D341Med (cell line): ENCODE measurements at regions not wholly inside any gene's neighbourhood (a gene's known extent, or its start where the extent isn't known, plus 50 kb on each side); places are given as distances from the start of the nearest gene placed in this dataset.

Experiments
- DNase-seq: peaks from one replicate; pipeline ENCODE4 v3.0.0; 2012; ENCODE audit warnings: low spot score

DNA sequence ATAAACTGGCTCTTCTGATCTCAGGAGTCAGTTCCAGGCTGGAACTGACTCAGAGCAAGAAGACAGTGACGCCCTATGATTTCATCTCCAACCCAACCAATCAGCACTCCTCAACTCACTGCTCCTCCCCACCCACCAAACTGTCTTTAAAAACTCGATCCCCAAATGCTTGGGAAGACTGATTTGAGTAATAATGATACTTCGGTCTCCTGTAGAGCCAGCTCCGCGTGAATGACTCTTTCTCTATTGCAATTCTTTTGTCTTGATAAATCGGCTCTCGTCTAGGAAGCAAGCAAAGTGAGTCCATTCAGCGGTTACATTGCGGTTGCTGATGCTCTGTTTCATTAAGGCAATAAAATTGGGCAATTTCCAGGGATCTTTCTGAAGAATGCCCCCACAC lies 1025.3 kb upstream of the CNTNAP5 start:
- no peak for DNase-seq

DNA sequence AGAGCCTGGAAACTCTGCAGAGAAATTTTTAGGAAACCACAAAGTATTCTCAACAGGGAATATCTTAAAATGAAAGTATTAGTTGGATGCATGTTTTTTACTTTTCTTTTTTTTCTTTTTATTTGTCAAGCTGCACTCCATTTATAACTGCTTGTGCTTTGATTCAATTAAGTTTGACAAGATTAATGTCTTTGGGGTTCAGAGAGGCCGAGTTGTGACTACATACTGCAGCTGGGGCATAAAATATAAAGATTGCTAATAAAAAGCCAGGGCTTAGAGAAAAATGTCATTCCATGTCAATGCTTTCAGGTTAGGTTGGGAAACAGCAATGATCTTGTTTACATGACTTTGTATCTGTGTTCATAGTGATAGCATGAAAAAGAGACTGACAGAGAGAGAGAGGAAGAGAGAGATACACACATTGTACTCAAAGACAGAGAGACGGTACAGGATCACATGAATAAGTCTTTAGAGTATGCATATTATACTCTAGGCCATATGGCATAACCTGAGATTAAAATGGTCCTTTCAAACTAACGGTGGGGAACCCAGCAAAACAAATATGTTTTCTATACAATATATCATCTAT lies 1022.3 kb upstream of the CNTNAP5 start:
- no peak for DNase-seq

DNA sequence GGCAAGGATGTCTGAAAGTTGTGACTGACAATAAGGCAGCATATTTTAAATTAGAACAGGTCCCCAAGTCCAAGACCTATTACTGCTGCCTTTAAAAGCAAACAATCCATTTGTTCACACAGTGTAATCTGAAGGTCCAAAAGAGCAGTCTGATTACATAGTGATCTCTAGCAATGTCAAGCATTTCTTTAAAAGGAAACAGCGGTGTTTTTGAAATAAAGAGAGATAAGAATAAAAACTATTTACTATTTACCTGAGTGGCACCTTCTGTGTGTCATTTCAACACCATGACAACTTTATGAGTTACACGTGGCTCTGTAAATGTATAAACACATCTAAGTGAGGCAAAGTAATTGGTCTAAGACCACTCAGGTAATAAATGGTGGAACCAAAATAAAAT lies 1009.9 kb upstream of the CNTNAP5 start:
- no peak for DNase-seq

DNA sequence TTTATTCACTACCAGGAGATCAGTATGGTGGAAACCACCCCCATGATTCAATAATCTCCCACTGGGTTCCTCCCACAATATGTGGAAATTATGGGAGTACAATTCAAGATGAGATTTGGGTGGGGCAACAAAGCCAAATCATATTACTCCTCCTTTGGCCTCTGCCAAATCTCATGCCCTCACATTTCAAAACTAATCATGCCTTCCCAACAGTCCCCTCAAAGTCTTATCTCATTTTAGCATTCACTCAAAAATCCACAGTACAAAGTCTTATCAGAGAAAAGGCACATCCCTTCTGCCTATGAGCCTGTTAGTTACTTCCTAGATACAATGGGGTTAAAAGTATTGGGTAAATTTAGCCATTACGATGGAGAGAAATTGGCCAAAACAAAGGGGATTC lies 989.5 kb upstream of the CNTNAP5 start:
- DNase-seq = no peak

DNA sequence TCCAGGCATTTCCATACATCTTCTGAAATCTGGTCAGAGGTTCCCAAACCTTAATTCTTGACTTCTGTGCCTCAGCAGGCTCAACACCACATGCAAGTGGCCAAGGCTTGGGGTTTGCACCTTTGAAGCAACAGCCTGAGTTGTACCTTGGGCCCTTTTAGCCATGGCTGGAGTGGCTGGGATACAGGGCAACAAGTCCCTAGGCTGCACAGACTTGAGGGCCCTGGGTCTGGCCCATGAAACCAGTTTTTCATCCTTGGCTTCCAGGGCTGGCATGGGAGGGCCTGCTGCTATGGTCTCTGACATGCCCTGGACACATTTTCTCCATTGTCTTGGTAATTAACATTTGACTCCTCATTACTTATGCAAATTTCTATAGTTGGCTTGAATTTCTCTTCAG lies 988.8 kb upstream of the CNTNAP5 start:
- no peak for DNase-seq

DNA sequence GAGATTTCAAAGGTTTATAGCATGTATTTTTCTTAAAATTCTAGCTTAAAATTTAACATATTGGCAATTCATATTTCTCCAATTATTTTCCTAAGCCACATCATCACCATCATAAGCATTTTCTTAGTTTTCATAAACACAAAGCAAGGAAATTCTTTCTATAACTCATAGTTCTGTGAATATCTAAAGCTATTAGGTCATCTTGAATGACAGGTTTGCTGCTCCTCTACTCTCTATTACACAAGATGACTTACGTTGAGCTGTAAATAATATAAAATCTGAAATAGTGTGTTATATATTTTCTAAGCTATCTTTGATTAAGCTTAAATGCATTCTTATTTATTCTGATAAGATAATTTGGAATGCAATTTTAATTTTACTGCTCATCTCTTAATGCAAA lies 984.6 kb upstream of the CNTNAP5 start:
- no peak for DNase-seq

DNA sequence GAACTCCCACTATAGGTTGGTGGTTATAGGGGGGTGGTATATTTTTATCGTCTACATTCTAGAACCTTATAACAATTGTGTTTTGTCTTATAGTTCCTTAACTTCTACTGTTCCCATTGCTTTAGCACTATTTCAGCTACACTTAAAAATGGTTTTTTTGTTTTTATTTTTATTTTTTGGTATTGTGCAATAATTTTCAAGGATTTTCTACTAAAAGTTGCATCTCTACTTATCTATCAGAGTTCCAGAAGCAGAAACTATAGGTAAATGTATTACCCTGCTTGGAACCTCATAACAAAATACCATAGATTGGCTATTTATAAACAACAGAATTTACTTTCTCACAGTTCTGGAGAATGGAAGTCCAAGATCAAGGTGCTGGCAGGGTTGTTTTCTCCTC lies 981.6 kb upstream of the CNTNAP5 start:
- no peak for DNase-seq

DNA sequence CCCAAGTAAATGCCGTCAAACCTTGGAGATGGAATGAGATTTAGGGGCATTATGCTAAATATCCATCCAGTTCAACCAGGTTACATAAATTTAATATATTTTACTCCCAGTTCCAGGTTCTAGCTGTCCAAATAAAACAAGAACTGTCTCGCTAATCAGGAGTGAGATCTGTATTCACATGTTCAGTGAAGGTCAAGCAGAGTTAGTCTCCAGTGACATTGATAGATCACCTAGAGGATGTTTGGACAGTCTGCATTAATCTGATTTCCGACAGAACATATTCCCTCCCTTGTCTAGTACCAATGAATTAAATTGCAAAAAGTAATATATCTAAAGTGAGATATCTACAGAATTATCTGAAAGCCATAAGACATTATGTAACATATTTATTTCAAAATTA lies 979.4 kb upstream of the CNTNAP5 start:
- DNase-seq = no peak

DNA sequence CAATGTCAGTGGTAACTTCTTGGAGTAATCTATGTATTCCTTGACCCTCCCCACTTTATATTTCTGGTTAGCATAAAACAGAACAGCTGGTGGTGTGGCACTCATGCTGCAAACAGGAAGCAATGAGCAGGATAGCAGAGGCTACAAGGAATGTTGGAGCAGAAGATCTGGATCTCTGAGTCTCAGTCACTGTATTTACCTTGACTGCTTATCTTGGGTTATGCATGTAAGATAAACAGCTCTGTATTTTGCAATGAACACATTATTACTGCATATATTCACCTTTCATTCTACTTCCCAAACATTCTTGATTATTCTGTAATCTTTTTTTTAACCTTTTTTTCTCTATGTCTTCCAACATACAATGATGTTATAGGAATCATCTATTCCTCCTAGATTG lies 977.9 kb upstream of the CNTNAP5 start:
- DNase-seq = no peak

DNA sequence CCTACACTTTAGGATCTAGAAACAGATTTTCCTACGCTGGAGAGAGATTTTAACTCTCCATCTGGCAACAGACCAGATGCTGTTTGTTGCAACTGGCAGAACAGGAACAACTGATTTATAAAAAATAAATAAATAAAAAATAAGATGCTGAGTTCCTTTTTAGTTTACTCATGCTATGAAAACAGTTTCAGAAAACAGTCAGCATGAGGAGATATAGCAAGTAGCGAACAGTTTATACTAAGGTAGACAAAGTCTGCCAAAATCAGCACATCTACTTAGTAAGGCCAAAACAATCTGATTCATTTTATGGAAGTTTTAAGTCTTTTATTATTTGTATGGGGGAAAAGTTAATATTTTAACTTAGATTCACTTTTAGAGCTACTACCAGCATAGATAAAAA lies 974.0 kb upstream of the CNTNAP5 start:
- no peak for DNase-seq

DNA sequence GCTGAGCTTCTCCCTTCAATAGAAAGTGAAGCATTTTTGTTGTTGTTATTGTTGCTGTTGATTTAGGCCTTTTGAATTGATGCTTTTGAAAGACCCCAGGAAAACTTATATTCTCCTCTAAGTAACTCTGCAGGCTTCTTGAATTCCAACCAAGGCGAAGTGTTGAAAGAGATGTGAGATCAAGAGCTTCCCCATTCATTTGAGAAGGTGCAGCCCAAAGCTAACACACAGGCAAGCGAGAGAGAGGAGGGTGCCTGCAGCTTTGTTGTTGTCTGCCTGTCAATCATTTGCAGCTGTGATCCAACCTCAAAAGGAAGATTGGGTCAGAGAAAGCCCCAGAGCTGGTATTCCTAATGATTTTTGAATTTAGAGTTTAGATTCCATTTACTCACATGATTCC lies 963.6 kb upstream of the CNTNAP5 start:
- no peak for DNase-seq

DNA sequence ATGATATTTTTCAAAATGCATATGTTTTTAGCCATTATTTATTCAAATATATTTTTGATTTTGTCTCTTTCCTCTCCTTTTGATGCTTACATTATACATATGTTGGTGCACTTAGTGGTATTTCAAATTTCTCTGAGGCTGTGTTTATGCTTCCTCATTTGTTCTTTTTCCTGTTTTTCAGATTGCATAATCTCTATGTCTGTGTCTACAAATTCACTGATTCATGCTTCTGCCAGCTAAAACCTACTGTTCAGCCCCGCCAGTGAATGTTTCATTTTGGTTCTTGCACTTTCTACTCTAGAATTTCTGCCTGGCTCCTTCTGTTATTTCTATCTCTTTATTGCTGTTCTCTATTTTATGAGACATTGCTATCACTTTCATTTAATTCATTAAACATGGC lies 951.7 kb upstream of the CNTNAP5 start:
- no peak for DNase-seq

DNA sequence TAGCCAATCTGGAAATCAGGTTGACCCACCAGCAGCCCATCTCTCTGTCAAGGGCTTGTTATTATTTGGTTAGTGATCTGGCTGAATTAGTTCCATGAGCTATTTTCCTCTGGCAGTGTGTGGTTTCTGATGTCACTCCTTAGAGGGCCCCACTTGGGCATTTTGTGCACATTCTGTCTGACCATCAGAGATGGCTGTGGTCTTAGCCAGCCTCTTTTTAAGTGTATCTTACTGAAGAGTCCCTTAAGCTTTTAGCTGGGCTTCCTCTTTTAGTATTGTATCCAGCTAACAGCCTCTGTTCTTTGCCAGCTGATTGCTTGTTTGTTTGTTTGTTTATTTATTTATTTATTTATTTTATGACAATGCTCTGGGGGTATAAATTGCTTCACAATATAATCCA lies 951.1 kb upstream of the CNTNAP5 start:
- DNase-seq = no peak

DNA sequence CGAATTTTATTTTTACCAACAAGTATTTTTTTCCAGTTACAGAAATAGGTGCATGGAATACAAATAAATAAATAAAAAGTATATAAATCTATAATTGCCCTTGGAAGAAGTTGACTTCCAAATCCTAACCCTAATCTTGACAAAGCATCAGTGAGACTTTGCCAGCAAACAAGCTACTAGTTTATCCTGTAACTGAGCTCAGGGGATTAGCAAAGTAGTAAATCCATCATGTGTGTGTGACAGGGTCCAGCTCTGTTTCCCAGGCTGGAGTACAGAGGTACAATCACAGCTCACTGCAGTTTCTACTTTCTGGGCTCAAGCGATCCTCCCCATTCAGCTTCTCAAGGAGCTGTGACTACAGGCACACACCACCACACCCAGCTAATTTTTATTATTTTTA lies 948.0 kb upstream of the CNTNAP5 start:
- DNase-seq = no peak

DNA sequence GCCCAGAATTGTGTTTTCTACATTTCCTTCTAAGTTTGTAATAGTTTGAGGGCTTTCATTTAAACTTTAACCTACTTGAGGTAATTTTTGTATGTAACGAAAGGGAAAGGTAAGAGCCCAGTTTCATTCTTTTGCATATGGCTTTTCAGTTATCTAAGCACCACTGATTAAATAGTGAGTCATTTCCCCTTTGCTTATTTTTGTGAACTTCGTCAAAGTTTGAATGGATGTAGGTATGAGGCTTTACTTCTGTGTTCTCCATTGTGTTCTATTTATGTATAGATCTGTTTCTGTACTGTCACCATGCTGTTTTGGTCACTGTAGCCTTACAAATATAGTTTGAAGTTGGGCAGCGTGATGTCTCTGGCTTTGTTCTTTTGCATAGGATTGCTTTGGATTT lies 944.8 kb upstream of the CNTNAP5 start:
- DNase-seq = no peak

DNA sequence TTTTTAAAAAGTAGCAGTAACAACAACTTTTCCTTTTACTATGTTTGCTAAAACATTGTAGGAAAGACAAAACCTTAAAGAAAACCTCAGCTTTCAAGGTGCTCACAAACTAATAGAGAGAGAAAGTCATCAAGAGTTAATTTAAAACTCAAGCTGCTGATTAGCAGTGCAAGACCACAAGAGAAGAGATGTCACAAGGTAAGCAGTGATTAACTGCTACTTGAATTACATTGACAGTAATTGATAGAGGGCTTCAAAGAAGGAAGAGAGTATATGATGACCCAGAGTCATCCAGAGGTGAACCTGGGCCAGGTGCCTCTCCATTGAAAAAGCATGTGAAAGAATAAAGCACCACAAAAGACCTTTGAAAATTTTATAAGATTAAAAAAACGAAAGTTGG lies 939.6 kb upstream of the CNTNAP5 start:
- no peak for DNase-seq

DNA sequence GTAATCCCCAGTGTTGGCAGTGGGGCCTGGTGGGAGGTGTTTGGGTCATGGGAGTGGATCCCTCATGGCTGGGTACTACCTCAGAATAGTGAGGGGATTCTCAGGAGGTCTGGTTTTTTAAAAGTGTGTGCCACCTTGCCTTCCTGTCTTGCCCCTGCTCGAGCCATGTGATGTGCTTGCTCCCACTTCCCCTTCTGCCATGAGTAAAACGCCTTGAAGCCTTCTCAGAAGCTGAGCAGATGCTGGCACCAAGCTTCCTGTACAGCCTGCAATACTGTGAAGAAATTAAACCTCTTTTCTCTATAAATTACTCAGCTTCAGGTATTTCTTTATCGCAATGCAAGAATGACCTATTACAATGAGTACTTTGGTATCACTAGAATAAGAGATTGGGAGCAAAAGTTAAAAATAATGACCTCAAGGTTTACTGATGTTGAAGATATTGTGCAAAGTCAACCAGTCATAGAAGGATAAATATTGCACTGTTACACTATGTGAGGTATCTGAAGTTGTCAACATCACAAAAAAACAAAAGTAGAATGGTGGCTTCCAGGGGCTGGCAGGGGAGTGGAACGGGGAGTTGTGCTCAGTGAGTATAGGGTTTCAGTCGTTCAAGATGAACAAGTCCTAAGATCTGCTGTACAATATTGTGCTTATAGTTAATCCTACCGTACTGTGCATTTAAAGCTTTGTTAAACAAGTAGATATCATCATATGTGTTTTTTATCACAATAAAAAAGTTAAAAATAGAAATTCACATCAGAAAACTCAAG lies 938.3 kb upstream of the CNTNAP5 start:
- DNase-seq = no peak

DNA sequence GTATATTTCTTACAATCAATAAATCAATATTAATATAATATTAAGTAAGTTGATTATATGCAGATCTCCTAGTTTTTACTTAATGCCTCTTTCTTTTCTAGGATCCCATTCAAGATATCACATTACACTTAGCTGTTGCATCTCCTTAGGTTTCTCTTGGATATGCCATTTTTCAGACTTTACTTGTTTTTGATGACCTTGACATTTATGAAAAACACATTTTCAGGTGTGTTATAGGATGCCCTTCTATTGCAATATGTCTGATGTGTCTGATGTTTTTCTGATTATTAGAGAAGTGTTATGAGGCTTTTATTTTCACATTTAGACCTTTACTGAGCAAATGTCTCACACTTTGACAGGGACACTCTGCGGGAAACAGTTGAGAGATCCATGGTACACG lies 933.6 kb upstream of the CNTNAP5 start:
- DNase-seq = no peak

DNA sequence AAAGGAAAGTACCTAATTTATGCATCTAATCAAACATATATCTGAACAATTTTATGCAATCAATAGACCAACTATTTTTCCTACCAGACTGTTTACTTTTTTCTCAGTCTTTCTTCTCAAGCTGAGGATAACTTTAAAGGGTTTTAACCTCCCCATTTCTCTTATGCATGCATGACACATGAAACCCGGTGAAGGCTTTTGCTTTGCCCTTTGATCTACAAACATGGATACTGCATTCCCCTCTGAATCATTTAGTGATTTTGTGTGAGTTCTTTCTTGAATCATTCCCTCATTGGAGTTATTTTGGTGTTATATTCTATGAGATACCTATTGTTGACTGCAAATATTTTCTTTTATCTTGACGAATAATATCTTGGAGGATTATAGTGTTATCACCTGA lies 931.9 kb upstream of the CNTNAP5 start:
- DNase-seq = no peak

DNA sequence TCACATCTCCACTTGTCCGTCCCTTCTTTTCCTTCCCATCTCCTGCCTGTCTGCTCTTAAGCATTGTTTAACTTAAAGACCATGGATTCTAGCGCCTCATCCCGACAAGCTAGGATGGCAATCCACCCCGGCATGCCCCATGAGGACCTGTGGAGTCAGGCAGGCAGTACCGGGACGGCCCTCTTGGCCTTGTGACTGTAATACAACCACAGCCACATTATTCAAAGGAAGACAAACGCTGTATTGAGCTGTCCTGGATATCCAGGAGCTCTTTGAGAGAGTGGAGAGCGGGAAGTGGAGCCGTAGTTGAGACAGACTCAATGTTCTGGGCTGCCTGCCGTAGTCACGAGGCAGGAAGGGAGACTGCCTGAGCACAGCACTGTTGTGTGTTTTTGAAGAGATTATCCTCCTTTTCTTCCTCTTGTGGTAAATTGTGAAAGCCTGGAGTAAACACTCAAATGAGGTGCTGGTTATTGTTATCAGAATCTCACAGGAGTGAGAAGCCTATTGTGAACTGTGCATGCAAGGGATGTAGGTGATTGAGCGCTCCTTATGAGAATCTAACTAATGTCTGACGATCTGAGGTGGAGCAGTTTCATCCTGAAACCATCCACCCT lies 929.8 kb upstream of the CNTNAP5 start:
- DNase-seq = no peak

DNA sequence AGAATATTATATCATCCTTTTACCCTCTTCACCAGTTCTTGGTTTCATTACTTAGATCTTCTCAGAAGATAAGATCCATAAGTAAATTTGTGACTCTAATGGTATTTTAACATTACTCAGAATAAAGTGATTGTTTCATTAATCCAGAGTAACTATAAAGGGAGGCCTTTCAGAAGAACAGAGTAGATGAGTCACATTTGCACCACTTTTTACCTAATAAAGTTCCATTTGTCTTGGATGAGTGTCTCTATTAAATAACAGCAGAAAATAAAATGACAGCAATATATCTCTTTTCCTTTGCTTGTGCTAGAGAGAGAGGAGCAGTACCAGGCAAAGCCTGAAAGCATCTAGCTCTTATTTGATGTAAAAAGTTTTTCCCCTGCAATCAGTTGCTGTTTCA lies 926.5 kb upstream of the CNTNAP5 start:
- DNase-seq = no peak

DNA sequence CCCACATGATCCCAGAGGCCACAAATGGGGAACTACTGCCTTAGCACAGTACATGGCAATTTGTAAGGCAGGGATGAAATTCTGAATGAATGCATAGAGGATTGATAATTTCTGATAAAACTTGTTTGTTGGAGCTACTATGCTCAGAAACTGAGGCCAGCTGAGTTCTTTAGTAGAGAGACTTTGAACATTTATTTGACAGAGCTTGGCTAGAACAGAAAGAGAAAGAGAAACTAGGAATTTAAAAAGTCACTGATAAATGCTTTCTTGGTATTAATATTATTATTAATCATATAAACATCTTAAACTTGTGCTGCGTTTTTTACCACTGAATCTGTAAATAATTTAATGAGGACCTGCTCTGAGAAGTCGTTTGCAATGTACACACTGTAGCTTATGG lies 923.7 kb upstream of the CNTNAP5 start:
- no peak for DNase-seq

DNA sequence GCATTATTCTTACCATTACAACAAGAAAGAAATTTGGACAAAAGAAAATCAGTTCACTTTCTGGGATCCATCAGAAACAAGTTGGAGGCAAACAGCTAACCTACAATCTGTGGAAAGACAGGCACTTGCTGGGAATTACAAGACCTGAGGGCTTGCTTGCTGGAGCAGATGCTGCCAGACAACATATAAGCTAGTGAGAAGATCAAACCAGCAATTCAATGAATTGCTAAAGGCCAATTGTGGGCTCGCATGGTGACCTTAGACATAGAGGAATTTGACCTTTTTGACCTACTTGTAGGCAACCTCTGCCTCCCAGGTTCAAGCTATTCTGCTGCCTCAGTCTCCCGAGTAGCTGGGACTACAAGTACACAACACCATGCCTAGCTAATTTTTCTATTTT lies 921.2 kb upstream of the CNTNAP5 start:
- no peak for DNase-seq

DNA sequence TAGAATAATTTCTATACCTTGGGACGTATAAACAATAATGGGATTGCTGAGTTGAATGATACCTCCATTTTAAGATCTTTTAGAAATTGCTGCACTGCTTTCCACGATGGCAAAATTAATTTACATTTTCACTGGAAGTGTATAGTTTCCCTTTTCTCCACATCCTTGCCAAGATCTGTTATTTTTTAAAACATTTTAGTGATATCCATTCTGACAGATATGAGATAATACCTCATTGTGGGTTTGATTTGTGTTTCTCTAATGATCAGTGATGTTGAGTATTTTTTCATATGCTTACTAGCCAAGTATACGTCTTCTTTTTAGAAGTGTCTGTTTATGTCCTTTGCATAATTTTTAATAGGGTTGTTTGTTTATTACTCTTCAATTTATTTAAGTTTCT lies 908.5 kb upstream of the CNTNAP5 start:
- no peak for DNase-seq
